ENCODE measurements at regions not wholly inside any gene's neighbourhood (a gene's known extent, or its start where the extent isn't known, plus 50 kb on each side); places are given as distances from the start of the nearest gene placed in this dataset.

DNA sequence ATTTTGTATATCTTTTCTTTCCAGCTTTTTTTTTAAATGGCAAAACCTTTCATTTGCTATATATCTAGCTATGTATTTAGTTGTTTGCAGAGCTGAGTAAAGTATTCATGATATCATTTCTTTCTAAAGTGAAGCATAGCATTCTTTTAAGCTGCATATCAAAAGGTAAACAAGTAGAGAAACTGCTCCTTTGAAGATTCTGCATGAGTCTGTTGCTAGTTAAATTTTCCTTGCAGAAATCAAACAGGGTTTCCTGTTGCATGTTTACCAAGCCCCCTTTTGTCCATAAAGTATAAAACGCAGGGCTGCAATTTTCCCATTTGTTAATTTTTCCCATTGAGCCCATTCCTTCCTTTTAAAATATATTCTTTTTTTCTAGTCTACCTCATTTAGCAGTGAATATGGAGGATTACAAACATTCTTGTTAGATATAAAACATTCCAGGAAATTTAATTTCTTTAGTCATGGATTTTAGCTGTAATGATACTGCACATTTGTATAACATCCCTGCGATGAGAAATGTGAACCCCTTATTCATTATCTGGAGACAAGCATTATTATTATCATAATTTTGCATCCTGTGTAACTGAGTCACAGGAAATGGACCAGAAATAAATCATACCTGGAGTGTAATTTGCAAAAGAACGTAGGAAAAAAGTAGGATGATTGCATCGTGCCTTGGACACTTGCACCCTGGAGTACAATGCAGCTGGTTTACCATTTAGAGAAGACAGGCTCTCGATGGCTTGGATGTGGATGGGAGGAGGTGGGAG lies 110.9 kb upstream of the ARGLU1 start:
- no peaks in the 10 kb centered on the region for H3K36me3 ChIP-seq
- H3K4me1 ChIP-seq, result no peaks in the 10 kb centered on the region
- TF ChIP-seq, protein P1, sequence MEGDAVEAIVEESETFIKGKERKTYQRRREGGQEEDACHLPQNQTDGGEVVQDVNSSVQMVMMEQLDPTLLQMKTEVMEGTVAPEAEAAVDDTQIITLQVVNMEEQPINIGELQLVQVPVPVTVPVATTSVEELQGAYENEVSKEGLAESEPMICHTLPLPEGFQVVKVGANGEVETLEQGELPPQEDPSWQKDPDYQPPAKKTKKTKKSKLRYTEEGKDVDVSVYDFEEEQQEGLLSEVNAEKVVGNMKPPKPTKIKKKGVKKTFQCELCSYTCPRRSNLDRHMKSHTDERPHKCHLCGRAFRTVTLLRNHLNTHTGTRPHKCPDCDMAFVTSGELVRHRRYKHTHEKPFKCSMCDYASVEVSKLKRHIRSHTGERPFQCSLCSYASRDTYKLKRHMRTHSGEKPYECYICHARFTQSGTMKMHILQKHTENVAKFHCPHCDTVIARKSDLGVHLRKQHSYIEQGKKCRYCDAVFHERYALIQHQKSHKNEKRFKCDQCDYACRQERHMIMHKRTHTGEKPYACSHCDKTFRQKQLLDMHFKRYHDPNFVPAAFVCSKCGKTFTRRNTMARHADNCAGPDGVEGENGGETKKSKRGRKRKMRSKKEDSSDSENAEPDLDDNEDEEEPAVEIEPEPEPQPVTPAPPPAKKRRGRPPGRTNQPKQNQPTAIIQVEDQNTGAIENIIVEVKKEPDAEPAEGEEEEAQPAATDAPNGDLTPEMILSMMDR (IDR thresholded peaks at IDR 0.05), result no peak
- TF ChIP-seq POLR2A (IDR thresholded peaks at IDR 0.05) (no peak), EP300 (IDR thresholded peaks at IDR 0.05) (no peak), POLR2AphosphoS5 (IDR thresholded peaks at IDR 0.05) (no peak)
- no peak overlapping the region for H3K4me3 ChIP-seq
- H3K9me3 ChIP-seq, result no peaks in the 10 kb centered on the region
- H3K27ac ChIP-seq, result no peak overlapping the region
- DNase-seq (ENCODE audit: low spot score in 2 of 2), result no peak
- WGBS, result 81% methylated on average over 5 of the region's 5 CpGs
- H3K27me3 ChIP-seq, result no peaks in the 10 kb centered on the region

DNA sequence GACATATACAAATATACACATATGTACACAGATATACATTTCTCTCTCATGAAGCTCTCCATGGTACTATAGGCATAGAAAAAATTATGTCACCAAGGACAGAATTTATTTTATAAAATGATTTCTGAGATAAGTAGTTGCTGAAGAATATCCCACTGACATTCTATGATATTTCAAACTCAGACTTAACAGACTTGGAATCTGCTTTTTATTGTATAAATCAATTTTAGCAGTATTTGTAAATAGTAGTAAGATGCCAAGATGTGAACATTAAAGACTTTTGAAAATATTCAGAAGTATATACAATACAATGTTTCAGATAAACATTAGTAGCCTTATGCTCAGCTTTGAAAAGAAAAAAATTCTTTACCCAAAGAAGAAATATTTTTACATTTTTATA lies 107.4 kb upstream of the ARGLU1 start:
- no peak overlapping the region for H3K4me3 ChIP-seq
- no peaks in the 10 kb centered on the region for H3K4me1 ChIP-seq
- H3K27ac ChIP-seq, result no peak overlapping the region
- DNase-seq (ENCODE audit: low spot score in 2 of 2), result no peak
- no peaks in the 10 kb centered on the region for H3K9me3 ChIP-seq
- no peaks in the 10 kb centered on the region for H3K27me3 ChIP-seq
- TF ChIP-seq, protein P1 (IDR thresholded peaks at IDR 0.05), result no peak
- TF ChIP-seq POLR2AphosphoS5 (IDR thresholded peaks at IDR 0.05) (no peak), EP300 (IDR thresholded peaks at IDR 0.05) (no peak), POLR2A (IDR thresholded peaks at IDR 0.05) (no peak)
- H3K36me3 ChIP-seq, result no peaks in the 10 kb centered on the region

DNA sequence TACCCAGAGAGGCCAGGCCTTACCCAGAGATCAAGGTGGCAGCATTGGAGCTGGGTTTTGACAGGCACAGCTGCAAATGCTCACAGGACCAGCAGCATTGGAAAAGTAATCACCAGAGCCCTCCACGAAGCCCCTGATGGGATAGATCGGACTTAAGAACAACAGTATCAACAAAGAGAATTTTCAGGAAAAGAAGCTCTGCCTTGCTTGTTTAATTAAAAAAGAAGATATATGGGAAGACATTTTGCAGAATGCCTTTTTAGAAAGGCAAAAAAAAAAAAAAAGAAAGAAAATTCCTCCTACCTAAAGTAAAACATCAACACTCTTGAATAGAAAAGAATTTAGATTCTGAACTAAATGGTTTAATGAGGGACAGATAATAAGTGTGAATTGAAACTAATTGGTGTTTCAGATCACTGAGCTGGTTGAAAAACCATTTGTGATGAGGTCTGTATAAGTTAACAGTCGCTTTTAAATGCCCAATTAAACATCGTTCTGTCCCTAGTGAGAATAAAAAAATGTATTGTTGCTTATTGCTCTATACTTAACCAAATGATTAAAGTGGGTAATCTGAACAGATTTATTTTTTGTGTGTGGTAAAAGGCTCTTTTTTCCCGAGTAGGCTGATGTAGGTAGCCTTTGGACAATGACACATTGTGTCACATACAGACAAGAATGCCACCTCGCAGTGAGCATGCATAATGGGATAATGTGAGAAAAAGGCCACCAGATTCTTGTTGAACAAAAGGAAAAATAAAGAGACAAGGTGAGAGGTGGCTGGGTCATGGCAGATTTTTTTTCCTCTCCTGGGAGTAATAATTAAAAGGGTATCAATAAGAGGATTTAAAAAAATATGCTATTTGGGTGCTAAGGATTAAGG lies 93.0 kb upstream of the ARGLU1 start:
- H3K9me3 ChIP-seq, result no peaks in the 10 kb centered on the region
- TF ChIP-seq POLR2AphosphoS5 (IDR thresholded peaks at IDR 0.05) (no peak), EP300 (IDR thresholded peaks at IDR 0.05) (no peak), POLR2A (IDR thresholded peaks at IDR 0.05) (no peak)
- TF ChIP-seq, protein P1 (IDR thresholded peaks at IDR 0.05), result no peak
- H3K4me1 ChIP-seq, result no peaks in the 10 kb centered on the region
- H3K4me3 ChIP-seq, result no peak overlapping the region
- H3K27ac ChIP-seq, result no peak overlapping the region
- no peaks in the 10 kb centered on the region for H3K27me3 ChIP-seq
- DNase-seq (ENCODE audit: low spot score in 2 of 2), result no peak
- WGBS, result 86% methylated on average over 6 of the region's 6 CpGs
- H3K36me3 ChIP-seq, result no peaks in the 10 kb centered on the region

DNA sequence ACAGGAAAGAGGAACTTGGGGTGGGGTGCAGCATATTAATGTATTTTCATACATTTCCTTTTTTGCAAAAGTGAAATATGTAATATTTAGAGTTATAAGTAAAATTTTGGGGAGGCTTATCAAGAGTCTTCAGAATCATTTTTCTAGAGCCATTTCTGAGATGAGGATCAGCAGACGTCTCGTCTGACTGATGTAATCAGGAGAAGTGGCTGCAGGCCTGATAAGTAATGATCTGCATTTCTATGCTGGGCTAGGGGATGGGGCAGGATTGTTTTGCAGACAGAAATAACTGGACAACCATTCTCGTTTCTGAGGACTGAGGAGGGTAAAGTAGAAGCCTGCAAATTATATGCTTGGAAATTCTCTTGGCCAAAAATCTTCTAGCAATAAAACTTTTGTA lies 89.2 kb upstream of the ARGLU1 start:
- no peak for DNase-seq (ENCODE audit: low spot score in 2 of 2)
- no peak overlapping the region for H3K4me3 ChIP-seq
- H3K9me3 ChIP-seq, result no peaks in the 10 kb centered on the region
- no peaks in the 10 kb centered on the region for H3K36me3 ChIP-seq
- TF ChIP-seq EP300 (IDR thresholded peaks at IDR 0.05), result no peak
- TF ChIP-seq, protein P1 (IDR thresholded peaks at IDR 0.05), result no peak
- TF ChIP-seq POLR2A (IDR thresholded peaks at IDR 0.05), result no peak
- TF ChIP-seq POLR2AphosphoS5 (IDR thresholded peaks at IDR 0.05), result no peak
- WGBS, result 58% methylated on average over 3 of the region's 3 CpGs
- no peak overlapping the region for H3K27ac ChIP-seq
- H3K27me3 ChIP-seq, result no peaks in the 10 kb centered on the region
- no peaks in the 10 kb centered on the region for H3K4me1 ChIP-seq

DNA sequence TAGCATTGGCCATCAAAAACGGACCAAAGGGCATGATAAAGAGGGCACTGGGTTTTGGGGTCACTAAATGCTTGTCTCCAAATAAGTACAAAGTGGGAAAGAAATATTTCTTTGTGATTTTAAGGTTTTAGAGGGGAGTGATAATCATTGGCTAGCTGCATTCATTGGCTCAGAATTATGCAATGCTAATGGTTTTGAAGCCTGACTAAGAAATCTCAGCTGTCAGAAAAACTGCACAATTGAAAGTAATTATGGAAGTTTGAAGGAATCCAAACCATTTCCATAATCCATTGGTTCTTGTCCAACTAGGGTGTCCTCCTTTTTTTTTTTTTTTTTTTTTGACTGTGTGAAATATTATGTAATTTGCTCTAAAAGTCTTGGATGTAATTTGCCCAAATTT lies 88.2 kb upstream of the ARGLU1 start:
- no peak for DNase-seq (ENCODE audit: low spot score in 2 of 2)
- no peaks in the 10 kb centered on the region for H3K9me3 ChIP-seq
- H3K27ac ChIP-seq, result no peak overlapping the region
- no peaks in the 10 kb centered on the region for H3K4me1 ChIP-seq
- no peaks in the 10 kb centered on the region for H3K36me3 ChIP-seq
- TF ChIP-seq EP300 (IDR thresholded peaks at IDR 0.05) (no peak), POLR2AphosphoS5 (IDR thresholded peaks at IDR 0.05) (no peak), POLR2A (IDR thresholded peaks at IDR 0.05) (no peak)
- TF ChIP-seq, protein P1 (IDR thresholded peaks at IDR 0.05), result no peak
- H3K27me3 ChIP-seq, result no peaks in the 10 kb centered on the region
- 59% methylated on average over 1 of the region's 1 CpG for WGBS
- no peak overlapping the region for H3K4me3 ChIP-seq
